ENCODE measurements at regions not wholly inside any gene's neighbourhood (a gene's known extent, or its start where the extent isn't known, plus 50 kb on each side); places are given as distances from the start of the nearest gene placed in this dataset.

DNA sequence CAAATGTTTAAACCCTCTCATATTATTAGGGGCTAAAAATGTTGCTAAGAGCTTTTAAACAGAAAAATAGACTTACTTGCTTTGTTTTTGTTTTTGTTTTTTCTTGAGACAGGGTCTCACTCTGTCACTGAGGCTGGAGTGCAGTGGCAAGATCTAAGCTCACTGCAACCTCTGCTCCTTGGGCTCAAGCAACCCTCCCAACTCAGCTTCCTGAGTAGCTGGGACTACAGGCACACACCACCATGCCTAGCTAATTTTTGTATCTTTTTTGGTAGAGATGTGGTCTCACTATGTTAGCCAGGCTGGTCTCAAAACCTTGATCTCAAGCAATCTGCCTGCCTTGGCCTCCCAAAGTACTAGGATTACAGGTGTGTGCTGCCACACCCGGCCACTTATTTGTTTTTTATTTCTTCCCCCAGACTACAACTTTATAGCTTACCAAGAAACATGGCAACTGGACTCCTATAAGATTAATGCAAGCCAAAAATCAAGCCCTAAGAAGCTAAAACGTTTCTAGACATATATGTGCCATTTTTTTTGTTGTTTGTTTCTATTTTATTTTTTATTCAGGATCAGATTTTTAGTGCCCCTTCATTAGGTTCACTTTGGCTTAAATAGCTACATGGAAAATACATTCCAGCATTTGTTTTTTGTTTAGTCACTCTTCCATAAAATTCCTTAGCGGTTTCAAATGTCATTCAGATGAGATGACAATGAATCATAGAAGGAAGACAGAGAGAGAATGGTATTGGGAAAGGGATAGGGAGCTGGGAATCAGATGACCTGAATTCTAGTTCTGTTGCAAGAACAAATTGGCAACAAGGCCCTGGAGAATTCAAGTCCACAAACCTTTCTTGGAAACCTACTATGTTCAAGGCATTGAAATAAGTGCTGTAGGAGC, 163.4 kb upstream of the MKLN1 start:
- 0 out of 2 replicates have a peak overlapping the region, but pooled peaks have one; percentile 14 for H3K27ac ChIP-seq

DNA sequence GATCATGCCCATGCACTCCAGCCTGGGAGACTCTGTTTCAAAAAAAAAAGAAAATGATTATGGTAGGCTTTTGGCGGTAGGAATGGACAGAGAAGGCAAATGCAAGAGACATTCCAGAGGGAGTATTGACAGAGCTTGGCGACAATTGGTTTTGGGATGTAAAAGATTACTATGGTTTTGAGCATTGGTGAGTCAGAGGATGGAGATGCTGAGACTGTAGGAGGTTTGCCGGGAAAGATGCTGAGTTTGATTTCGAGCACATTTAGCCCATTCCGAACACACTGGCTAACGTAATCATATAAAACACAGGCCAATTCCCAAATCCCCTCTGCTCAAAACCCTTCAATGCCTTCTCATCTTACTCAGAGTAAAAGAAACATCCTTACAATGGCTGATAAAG, 161.6 kb upstream of the MKLN1 start:
- TF ChIP-seq ZFX (IDR thresholded peaks at IDR 0.05; ENCODE audit: borderline replicate concordance) = no peak
- TF ChIP-seq, protein P1, sequence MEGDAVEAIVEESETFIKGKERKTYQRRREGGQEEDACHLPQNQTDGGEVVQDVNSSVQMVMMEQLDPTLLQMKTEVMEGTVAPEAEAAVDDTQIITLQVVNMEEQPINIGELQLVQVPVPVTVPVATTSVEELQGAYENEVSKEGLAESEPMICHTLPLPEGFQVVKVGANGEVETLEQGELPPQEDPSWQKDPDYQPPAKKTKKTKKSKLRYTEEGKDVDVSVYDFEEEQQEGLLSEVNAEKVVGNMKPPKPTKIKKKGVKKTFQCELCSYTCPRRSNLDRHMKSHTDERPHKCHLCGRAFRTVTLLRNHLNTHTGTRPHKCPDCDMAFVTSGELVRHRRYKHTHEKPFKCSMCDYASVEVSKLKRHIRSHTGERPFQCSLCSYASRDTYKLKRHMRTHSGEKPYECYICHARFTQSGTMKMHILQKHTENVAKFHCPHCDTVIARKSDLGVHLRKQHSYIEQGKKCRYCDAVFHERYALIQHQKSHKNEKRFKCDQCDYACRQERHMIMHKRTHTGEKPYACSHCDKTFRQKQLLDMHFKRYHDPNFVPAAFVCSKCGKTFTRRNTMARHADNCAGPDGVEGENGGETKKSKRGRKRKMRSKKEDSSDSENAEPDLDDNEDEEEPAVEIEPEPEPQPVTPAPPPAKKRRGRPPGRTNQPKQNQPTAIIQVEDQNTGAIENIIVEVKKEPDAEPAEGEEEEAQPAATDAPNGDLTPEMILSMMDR (IDR thresholded peaks at IDR 0.05) = no peak
- H3K27ac ChIP-seq = no peak overlapping the region

More for the DNA sequence above, 163.4 kb upstream of the MKLN1 start:
- TF ChIP-seq ZFX (IDR thresholded peaks at IDR 0.05; ENCODE audit: borderline replicate concordance) = no peak
- TF ChIP-seq, protein P1 (IDR thresholded peaks at IDR 0.05) = no peak

DNA sequence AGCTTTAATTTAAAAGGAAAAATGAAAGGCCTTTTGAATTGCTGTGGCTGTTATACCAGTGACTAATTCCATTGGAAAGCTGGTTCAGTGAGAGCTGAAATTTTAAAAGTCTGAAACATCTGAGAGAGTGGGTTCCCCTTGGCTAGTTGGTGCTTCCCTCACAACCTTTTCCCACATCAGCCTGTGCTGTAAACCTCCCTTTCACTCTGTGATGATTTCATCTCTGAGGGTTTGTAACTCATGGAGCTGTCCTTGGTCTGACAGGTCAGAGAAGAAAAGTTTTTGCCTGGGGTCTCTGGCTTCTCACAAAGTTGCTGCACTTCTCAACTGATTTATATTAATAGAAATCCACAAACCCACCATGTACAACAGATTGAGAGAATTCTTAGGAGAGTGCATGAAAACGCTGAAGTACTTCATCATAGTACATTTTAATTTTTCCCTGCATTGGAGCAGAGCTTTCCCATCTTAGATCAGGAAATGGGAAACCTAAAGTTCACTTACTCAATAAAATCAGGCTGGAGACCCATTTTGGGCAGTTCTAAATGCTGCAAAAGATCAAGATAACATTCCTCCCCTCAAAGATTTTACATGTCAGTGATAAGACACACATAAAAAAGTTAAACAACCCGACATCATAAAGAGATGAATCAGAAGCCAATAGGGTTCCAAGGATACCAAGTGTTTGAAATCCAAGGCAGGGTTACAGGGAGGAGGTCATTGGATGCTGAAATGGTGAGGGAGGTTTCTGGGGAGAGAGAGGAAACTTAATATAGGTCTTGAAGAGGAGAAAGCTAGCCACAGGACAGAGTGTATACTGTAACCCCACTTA, 157.0 kb upstream of the MKLN1 start:
- TF ChIP-seq ZFX (IDR thresholded peaks at IDR 0.05; ENCODE audit: borderline replicate concordance) = no peak
- TF ChIP-seq, protein P1 (IDR thresholded peaks at IDR 0.05) = no peak
- no peak overlapping the region for H3K27ac ChIP-seq

DNA sequence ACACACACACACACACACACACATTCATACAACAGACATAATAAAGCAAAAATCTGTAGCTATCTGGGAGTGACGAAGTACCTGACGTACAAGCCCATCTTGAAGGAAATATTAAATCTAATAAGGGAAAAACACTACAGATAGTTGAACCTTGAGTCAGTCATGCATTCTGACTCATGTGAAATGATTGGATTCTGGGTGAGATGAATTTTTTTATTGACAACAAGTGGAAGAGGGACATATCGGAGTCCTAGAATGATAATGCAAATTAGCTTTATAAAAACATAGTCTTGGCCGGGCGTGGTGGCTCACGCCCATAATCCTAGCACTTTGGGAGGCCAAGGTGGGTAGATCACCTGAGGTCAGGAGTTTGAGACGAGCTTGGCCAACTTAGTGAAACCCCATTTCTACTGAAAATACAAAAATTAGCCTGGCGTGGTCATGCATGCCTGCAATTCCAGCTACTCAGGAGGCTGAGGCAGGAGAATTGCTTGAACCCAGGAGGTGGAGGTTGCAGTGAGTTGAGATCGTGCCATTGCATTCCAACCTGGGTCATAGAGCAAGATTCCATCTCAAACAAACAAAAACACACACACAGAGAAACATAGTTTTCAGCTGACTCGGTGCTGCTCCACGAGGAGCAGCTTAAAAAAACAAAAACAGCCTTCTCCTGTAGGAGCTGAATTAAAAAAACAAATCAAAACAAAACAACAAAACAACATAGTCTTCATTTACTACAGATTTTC, 154.4 kb upstream of the MKLN1 start:
- TF ChIP-seq, protein P1 (IDR thresholded peaks at IDR 0.05) = no peak
- no peak for TF ChIP-seq ZFX (IDR thresholded peaks at IDR 0.05; ENCODE audit: borderline replicate concordance)
- H3K27ac ChIP-seq = no peak overlapping the region

DNA sequence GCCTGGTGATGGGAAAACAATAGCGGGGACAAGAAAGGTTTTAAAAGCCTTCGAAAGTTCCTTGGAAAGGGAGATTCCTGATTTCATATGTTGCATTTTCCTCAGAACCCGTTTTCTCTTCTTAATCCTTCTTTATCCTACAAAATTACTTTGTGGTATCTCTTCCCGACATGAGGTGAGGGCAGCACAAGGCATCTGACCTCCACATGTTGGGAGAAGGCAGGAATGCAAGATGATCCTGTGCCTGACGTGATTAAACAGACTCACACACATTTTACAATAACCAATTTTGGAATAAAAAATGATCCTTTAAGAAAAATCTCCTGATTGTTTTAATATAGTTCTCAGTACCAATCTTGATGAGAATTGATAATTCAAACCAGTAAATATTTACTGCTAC, 153.3 kb upstream of the MKLN1 start:
- TF ChIP-seq, protein P1 (IDR thresholded peaks at IDR 0.05) = no peak
- no peak for TF ChIP-seq ZFX (IDR thresholded peaks at IDR 0.05; ENCODE audit: borderline replicate concordance)
- no peak overlapping the region for H3K27ac ChIP-seq

DNA sequence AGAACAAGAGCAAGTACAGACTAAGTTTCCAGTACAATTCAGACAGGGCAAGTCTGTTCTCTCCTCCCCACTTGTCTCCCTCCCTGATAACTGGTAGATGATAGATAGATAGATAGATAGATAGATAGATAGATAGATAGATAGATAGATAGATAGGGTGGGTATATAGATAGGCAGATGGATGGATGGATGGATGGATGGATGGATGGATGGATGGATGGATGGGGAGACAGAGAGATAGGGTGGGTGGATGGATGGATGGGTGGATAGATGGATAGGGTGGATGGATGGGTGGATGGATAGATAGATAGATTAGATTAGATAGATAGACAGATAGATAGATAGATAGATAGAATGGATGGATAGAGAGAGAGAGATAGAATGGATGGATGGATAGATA, 152.8 kb upstream of the MKLN1 start:
- TF ChIP-seq, protein P1 (IDR thresholded peaks at IDR 0.05) = no peak
- TF ChIP-seq ZFX (IDR thresholded peaks at IDR 0.05; ENCODE audit: borderline replicate concordance) = no peak
- no peak overlapping the region for H3K27ac ChIP-seq

Data from 22Rv1 (cell line).